Right renal cortex interstitium (tissue), 3 donors: ENCODE measurements at regions not wholly inside any gene's neighbourhood (a gene's known extent, or its start where the extent isn't known, plus 50 kb on each side); places are given as distances from the start of the nearest gene placed in this dataset.

Experiments
- DNase-seq, 3 donors: peaks; one replicate each; pipeline ENCODE4 v3.0.0-alpha.2; 2013; ENCODE audit warnings: low read depth in 3 of 3, low spot score in 2 of 3

GRCh38 chr4:151830168-151830567 lies 69.4 kb upstream of the GATB start:
- no peak for DNase-seq

GRCh38 chr4:151829309-151829708 lies 68.5 kb upstream of the GATB start:
- DNase-seq = no peak

- no peak for DNase-seq
Observed at GRCh38 chr4:151824656-151825055, 63.8 kb upstream of the GATB start.

GRCh38 chr4:151822331-151822730 lies 61.5 kb upstream of the GATB start:
- DNase-seq = no peak

GRCh38 chr4:151820004-151820403 lies 59.2 kb upstream of the GATB start:
- no peak for DNase-seq

- DNase-seq = no peak
Observed at GRCh38 chr4:151811403-151811802, 50.6 kb upstream of the GATB start.
